ENCODE measurements at regions not wholly inside any gene's neighbourhood (a gene's known extent, or its start where the extent isn't known, plus 50 kb on each side); places are given as distances from the start of the nearest gene placed in this dataset.

GRCh38 chr12:92432724-92433441, 269.9 kb upstream of the PLEKHG7 start:
- no peak overlapping the region for H3K27ac ChIP-seq
- TF ChIP-seq ZFX (IDR thresholded peaks at IDR 0.05) (no peak), CTCF (conservative IDR thresholded peaks at IDR 0.05) (no peak)

- TF ChIP-seq CTCF (conservative IDR thresholded peaks at IDR 0.05) (no peak), ZFX (IDR thresholded peaks at IDR 0.05) (no peak)
- H3K27ac ChIP-seq: no peak overlapping the region
These were observed 271.6 kb upstream of the PLEKHG7 start for GRCh38 chr12:92431146-92431545.

- H3K27ac ChIP-seq: no peak overlapping the region
- TF ChIP-seq ZFX (IDR thresholded peaks at IDR 0.05): no peak
- TF ChIP-seq CTCF (conservative IDR thresholded peaks at IDR 0.05): no peak
These were observed 276.5 kb upstream of the PLEKHG7 start for GRCh38 chr12:92426332-92426731.

GRCh38 chr12:92425165-92425564, 277.6 kb upstream of the PLEKHG7 start:
- TF ChIP-seq ZFX (IDR thresholded peaks at IDR 0.05): no peak
- H3K27ac ChIP-seq: no peak overlapping the region

GRCh38 chr12:92424338-92424737, 278.5 kb upstream of the PLEKHG7 start:
- H3K27ac ChIP-seq: no peak overlapping the region
- TF ChIP-seq ZFX (IDR thresholded peaks at IDR 0.05) (no peak), CTCF (conservative IDR thresholded peaks at IDR 0.05) (no peak)

- TF ChIP-seq ZFX (IDR thresholded peaks at IDR 0.05): no peak
- no peak for TF ChIP-seq CTCF (conservative IDR thresholded peaks at IDR 0.05)
- no peak overlapping the region for H3K27ac ChIP-seq
These were observed 276.1 kb upstream of the BTG1 start for GRCh38 chr12:92421701-92422100.

- TF ChIP-seq ZFX (IDR thresholded peaks at IDR 0.05): no peak
- TF ChIP-seq CTCF (conservative IDR thresholded peaks at IDR 0.05): no peak
- no peak overlapping the region for H3K27ac ChIP-seq
These were observed 275.4 kb upstream of the BTG1 start for GRCh38 chr12:92421042-92421441.

GRCh38 chr12:92419201-92419600, 273.6 kb upstream of the BTG1 start:
- TF ChIP-seq CTCF (conservative IDR thresholded peaks at IDR 0.05) (no peak), ZFX (IDR thresholded peaks at IDR 0.05) (no peak)
- no peak overlapping the region for H3K27ac ChIP-seq
